H1 (cell line): ENCODE measurements at regions not wholly inside any gene's neighbourhood (a gene's known extent, or its start where the extent isn't known, plus 50 kb on each side); places are given as distances from the start of the nearest gene placed in this dataset.

ENCODE experiments used
- CHD7 ChIP-seq: fragments of 300-600 bp; sonication (generic); IDR thresholded peaks from 2 replicates; pipeline ENCODE4 v1.7.1; 2012; ENCODE audit warnings: low read length, moderate library complexity, mild to moderate bottlenecking, inconsistent platforms; ENCODE audit not compliant: insufficient replicate concordance

- TF ChIP-seq CHD7 = no peak
These were observed 518.9 kb downstream of the PRDM9 start (continued) for GRCh38 chr5:24026288-24026687.
